ENCODE measurements at regions not wholly inside any gene's neighbourhood (a gene's known extent, or its start where the extent isn't known, plus 50 kb on each side); places are given as distances from the start of the nearest gene placed in this dataset.

DNA sequence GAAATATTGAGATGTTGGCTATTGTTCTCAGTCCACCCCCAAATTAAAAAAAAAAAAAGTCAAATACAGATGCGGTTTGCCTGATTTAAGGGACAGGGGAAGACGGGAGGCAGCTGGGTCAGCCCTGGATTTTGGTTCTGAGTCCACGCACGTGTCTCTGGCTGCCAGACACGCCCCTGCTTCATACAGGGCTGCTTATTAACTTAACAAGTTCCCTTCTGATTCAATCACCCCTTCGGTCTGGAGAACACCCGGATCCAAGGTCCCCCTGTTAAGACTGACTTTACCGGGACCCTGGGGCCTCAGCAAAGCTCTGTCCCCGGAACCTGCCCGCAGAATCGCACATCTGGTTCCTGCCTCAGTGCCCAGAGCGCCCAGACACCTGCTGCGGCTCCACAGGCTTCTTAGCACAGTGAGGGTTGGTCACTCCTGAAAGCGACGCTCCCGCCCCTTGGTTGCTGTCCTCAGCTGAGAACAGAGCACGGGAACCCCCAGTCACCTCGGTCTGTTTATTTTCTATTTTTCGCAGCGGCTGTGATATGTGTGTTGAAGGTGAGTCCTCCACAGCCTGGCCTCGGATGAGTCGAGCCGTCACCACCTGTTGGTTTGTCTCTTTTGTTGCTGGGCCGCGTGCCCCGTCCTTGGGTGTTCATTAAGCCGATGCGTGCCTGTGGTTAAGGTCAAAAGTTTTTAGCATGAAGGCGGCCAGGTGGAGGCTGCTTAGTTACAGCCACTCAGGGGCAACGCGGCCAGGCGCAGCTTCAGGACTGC, 57.2 kb downstream of the RTP5 start:
- TF ChIP-seq TAF1 (IDR thresholded peaks at IDR 0.05; ENCODE audit: low read depth) (no peak), YY1 (IDR thresholded peaks at IDR 0.05; ENCODE audit: low read depth) (no peak), EP300 (IDR thresholded peaks at IDR 0.05; ENCODE audit: borderline replicate concordance) (no peak)

Data from Ishikawa (cell line).